HPDE6-E6E7 (cell line): ENCODE measurements at regions not wholly inside any gene's neighbourhood (a gene's known extent, or its start where the extent isn't known, plus 50 kb on each side); places are given as distances from the start of the nearest gene placed in this dataset.

ENCODE experiments used
- DNase-seq: peaks from one replicate; pipeline ENCODE4 v3.0.0; 2011; ENCODE audit warnings: missing footprints; ENCODE audit errors: extremely low spot score

DNA sequence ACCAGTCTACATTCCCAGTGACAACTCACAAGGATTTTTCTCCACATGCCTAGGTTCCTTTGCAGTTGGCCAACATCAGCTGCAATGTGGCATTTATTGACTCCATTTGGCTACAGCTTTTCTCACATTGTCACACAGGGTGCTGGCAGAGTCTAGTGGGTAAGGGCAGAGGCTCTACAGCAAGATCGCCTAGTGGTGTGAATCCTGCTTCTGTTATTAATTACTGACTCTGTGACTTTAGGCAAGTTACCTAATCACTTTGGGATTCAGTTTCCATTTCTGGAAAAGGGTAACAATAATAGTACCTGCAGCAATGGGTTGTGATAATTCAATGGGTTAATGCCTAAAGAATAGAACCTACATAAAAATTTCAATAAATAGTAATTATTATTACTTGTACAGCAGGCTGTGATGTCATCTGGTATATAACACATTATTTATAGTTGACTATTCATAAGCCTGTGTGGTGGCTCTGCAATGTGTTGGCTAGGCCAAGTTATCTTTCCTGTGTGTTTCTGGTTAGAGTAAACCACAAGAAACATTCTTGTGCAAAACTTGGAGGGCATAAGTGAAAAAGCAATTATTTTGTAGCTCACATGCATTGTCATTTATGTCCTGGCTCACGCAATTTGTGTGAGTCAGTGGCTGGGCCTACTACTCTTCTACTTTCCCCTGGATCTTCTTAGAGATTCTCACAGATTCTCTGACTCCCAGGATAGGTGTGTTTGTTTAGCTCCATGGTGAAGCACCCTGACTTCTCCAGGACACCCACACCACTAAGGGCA is 59.5 kb downstream of the PTGS2 start:
- DNase-seq: no peak

DNA sequence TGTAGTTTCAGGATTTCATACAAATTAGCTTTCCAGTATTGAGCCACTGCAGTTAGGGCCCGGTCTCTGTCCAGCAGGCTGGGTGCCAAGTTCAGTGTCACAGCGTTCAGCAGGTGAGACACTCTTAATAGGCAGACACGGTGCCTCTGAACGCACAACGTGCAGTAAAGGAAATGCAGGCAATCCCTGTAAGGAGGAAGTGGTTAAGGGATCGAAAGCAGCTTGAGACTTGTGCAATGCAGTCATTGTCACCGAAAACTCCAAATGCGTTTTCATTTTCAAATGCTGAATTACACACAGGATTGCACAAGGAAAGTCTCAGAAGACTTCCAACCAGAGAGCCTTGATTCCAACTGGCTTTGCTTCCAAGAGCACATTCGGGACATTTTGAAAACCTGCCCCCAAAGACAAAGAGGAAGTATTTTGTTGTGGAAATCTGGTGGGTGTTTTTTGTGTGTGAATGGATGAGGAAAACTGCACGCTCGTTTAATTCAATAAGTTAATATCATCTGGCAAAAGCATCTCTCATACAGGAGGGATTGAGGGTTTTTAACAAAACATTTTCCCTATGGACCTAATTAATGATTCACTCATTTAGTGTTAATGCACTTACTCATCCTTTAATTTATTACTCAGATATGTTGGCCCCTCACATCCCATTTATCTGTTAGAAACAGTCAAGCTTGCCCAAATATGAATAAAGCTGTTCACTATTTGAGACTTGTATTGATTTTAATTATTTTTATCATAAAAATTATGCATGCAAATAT is 61.6 kb downstream of the PTGS2 start:
- DNase-seq: peak; percentile 32

DNA sequence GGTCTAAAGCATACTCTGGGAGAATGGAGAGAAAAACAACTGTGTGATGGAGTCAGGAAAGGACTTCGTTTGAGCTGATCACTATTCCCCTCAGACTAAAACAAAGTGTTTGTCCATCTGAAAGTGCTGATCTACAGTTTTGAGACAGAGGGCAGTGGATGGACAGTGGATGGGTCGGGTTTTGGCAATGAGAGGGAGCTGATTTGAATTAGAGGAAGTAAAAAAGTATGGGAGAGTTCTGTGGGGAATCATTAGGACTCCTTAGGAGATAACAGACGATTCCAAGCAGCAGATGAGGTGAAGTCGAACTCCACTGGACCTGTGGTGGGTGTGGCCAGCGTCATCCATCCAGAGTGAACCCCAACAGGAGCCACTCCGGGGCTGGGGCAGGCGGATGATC is 62.3 kb downstream of the PTGS2 start:
- DNase-seq: no peak

DNA sequence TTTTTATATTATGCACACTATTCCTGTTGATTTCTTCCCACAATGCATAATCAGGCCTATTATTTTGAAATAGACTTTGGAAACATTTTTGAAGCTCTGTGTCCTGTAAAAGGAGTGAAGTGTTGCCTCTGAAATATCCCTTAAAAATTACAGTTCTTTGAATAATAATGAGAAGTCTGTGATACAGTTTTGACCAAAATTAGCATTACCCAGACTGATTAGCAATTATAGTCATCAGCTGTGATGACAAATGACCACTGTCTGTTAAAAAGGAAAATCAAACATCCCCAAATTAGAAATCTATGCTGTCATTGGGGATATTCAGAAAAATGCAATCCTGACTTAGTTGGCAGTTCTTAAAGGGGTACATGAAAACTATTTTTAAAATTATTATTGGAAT is 63.7 kb downstream of the PTGS2 start:
- no peak for DNase-seq

DNA sequence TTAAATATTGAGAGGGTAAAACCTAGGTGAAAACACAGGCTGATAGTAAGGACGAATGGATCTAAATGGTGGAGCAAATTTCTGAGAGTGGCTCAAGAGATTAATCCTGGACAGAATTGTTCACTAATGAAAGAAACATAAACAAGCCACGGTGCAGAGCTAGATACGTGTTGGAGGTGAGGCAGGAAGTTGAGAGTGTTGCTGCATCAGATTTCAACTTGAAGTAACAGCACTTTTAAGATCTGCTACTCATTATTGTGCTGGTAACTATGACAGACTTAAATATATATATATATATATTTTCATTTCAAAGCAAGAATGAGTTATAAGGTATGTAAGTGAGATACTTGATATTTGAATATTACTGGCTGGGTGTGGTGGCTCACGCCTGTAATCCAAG is 64.9 kb downstream of the PTGS2 start:
- DNase-seq: no peak

DNA sequence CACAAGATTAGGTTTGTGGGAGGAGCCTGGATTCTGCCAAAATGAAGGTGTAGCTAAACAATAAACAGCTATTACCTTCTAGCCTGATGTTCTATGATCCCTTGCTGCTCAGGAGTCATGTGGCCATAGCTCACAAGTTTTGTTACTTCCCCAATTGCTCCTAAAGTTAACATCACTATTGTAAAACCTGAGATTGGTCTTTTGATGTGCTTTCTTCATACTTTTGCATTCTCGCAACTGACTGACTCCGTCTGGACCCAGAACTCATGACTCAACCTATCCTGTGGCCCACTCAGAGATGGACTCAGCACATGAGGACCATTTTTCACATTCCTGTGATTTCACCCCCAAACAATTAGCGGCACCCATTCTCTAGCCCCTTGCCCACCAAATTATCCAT is 69.1 kb downstream of the PTGS2 start:
- DNase-seq: no peak

DNA sequence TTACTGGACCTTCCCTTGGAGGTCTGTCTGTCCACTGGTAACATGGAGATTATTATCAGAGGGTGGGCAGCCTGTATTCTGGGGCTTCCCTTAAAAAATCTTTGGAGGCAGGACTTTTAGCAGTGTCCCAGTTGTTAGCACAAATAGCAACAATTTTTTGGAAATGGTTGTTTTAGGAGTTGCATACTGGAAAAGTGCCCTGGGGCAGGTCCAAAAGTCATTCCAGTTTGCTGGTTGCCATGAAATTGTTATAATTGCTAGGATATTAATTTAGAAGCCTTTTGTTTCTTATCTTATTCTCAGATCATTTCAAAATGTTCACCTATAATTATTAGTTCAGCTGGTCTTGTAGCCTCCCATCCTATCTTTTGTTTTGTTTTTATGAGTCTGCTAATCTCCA is 71.0 kb downstream of the PTGS2 start:
- DNase-seq: no peak

DNA sequence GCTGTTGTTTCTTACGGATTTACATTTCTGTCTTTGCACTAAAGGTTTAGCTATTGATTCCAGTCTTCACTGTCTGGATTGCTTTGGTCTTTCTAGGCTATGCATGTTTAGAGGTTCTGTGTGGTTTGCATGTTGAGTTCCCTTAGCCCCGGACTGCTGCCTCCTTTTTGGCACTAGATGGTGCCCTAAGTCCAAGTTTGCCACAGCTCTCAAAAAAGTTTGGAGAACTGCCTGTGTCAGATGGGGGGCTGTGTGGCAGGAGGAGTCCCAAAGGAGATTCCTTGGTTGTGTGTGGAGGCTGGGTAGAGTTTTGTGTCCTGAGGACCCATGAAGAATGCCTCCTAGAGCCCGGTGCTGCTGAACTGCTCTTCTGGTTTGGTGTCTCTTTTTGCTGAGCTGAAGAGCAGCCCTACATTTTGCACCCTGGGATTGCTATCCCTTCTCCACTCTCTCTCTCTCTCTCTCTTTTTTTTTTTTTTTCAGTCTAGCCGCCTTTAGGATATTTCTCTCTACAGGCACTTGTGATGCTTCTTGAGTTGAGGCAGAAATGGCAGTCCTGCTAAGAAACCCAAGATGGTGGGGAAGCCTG is 74.4 kb downstream of the PTGS2 start:
- DNase-seq: peak; percentile 20

DNA sequence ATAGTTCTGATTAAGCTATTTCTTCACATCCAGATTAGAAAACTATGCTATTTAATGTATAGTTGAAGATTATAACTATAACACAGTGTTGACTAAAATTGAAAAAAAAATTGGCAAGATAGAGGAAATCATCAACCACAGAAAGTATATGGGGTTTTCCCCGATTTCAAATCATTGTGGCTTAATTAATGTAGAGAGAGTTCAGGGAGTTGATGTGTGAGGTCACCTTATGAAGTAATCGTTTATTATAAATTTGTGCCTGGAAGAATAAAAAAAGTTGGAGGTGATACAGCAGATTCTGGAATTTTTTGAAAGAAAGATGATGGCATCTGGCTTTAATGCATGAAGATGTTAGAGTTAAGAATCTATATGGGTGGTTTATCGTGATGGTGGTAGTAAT is 84.3 kb downstream of the PTGS2 start:
- no peak for DNase-seq

DNA sequence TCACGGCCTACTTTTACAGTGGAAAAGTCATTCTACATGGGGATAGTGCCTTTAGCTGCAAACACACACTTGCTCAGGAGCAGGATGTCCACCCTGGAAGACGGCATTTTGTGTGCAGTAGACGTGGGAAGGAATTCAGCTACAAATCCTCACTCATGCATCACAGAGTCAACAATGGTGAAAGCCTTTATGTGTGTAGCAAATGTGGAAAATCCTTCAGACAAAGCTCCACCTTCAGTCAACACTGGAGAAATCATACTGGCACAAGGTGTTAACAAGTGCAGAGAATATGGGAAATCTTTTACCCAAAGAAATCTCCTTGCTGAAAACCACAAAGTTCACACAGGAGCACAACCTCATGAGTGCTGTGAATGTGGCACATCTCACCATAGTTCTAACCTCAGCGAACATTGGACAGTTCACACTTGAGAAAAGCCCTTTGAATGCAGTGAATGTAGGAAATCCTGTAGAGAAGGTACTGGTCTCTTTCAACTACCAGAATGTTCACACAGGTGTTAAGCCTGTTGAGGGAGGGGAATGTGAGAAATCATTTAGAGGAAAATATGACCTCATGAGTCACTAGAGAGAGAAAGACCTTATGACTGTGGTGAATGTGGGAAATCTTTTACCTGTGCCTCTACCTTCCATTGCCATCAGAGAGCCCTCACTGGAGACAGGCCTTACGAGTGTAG is 101.8 kb downstream of the PTGS2 start:
- no peak for DNase-seq

DNA sequence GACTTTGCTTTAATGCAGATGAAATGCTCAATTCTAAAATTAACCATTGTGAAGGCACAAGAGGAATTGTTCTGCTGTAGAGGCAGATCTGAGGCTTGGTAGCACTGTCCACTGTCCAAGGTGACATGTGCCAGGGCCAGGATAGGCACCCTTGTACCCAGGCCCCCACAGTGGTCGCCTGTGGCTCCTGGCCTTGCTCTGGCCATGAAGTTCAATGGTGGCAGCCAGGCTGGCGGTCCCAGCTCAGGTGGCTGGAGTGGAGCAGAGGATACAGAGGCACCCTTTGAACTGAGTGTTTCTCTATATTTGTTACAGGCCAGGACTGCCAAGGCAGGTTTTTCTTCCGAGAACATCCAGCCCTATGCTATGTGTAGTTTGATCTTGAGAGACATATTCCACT is 102.6 kb downstream of the PTGS2 start:
- no peak for DNase-seq

DNA sequence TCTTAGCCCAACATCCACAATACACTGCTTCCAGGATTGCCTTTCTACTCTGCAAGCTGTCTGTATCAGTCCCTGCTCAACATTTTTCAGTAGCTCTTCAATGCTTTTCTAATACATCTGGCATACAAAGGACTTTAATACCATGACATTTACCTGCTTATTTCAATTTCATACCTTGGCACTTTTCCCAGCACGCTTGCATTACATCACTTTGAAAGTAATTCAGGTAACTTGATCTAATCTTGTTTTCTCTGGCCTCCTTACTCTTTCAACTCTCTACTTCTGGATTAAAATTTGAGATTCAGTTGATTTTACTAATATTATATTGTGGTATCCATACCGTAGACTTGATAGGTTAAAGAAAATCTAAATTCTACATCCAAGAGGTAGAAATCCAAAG is 103.0 kb downstream of the PTGS2 start:
- peak; percentile 17 for DNase-seq

DNA sequence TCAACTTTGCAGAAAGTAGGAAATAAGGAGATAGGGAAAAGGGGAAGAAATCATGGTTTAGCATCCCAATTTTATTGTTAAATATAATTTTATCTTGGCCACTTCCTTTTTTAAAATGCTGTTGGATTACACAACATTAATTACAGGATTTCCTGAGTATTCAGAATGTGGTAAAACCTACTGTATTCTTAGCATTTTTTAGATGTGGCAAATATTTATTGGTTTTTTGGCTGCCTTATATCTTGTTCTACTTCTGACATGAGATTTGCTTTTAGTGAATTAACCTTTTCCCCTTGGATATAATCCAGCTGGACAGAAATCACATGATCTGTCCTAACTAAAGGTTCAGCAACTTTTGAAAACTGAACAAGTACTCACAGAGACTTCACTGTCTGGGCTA is 104.9 kb downstream of the PTGS2 start:
- no peak for DNase-seq

DNA sequence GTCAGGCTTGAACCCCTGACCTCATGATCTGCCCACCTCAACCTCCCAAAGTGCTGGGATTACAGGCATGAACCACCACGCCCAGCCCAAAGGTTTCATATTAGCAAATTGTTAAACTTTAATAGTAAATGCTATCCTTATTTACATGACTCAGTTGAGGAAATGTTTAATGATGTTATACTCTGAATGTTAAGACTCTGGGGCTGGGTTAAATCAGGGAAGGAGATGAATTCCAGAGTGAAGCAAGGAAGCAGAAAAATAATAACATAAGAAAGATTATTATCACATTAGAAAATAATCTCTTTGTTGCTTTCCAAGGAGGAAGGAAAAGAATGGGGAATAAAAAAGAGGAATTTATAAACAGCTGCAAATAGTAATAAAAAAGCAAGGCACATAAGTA is 105.3 kb downstream of the PTGS2 start:
- DNase-seq: no peak

DNA sequence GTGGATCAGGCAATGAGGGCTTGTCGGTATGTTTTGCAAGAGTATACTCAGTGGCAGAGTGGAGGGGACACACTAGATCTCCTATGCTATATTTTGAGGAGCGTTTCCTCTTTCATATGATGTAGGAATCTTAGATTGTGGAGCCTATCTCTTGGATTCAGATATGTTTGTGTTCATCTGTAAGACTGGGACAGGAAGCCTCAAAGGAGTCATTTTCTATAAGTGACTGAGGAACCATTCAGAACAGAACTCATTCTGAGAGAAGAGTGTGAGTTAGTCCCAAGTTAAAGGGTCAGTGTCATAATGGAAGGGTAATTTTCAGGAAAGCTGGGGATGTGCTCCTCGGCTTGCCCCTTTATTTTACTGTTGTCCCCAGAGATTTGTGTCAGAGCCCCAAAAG is 107.7 kb downstream of the PTGS2 start:
- DNase-seq: no peak

DNA sequence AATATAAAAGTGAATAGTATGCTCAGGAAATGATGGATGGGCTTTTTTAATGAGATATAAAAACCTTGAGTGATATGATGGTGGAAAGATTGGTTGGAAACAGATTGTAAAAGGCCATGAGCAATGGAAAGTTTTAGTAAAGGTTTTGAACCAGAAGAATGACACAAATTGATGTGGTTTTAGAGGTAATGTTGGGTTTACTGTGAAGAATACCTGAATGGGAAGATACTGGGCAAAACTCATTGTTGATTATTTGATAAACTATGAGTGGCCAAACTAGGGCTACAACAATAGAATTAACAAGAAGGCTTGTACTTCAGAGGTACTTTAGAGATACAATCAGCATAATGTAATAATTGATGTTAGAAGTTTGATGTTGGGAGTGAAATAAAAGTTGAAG is 108.5 kb downstream of the PTGS2 start:
- no peak for DNase-seq

DNA sequence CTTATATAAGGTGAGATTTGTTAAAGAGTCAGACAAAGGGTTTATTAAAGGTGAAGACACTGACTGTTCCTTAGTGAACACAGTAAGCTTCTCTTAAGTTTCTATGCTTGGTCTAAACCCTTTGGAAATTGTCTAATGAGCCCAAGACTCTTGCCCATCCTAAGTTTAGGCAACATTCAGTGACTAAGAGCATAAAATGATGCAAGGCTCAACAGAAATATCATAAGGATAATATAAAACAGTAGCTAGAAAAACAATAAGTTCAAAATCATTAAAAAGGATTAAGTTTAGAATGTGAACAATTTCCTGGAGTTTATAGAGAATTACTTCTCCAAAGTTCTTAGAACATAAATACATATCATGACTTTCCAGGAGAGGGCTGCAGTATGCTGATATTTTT is 108.9 kb upstream of the PDC start:
- DNase-seq: no peak

DNA sequence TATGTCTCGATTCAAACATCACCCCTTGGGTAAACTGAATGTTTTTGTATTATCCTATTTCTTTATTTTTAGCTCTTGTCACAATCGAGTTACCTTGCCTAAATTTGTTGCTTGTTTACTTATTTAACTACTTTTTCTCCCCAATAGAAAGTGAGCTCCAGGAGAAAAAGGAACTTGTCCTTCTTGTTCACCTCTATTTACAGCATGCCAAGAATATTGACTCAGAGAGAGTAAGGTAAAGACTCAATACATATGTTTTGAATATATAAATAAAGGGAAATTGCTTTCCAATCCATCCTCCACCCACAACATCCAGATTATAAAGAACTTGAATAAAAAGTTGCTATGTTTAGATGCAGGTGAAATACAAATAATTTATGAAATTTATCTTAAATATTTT is 107.3 kb upstream of the PDC start:
- DNase-seq: no peak

DNA sequence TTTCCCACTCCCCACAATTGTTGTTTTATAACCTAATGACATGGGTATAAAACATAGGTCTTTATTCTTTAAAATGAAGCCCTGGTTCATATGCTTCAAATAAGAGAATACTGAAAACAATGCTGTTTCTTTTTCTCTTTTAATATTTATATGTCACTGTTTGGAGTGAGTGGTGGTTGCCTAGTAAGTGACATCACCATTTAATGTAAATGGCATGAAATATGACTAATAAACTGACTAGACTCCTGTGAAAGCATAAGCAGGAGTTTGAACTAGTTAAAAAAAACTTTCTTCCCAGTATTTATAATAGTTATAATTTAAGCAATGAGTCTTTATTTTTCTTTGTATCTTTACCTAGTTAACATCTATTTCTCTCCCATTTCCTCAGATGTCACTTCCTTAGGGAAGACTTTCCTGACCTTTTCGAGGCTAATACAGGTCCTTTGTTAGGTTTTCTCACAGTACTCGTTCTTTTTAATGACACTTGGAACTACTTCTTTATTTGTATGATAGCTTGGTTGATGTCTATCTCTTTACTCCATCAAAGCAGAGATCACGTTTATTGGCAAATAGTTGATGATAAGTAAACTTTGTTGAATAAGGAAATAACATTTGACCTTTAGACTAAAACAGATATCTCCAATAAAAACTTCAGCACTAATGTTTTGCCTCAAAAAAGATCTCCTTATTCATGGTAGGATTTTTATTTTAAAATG is 105.4 kb upstream of the PDC start:
- peak; percentile 28 for DNase-seq

DNA sequence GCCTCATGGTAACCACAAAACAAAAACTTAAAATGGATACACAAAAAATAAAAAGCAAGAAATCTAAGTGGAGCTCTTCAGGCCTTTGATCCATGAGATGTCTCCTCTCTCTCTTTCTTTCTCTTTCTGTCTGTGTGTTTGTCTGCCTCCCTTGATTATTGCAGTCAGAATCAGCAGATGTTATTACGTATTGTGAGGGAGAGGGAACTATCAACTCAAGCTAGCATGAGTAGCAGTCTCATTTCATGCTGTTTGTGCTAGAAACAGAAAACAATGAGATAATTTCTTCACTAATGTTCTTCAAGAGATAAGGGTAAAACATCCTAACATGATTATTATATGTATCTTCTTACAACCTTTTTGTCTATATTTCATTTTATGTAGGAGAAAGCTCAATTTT is 103.7 kb upstream of the PDC start:
- DNase-seq: no peak

DNA sequence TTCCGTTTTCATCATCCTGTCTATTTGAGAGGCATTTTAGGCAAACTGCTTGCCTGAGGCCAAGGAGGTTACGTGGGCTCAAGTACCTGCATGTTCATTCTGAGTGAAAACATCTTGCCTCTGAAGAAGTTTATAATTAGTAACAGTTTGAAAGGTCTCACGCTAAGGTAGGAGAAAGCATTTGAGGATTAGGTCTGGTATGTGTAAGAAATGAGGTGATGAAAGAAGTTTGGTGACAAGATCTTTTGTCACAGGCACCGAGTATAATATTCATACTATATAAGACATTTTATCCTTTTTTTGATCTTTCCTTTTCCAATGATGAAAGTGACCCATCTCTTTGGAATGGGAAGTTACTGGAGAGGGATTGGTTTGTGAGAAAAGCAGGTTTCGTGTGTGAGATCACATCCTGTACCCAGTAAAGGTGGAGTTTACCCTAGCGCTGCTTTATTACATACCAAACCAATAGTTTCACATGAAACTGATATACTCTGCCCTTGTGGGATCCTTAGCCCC is 98.7 kb upstream of the PDC start:
- peak; percentile 54 for DNase-seq
